AG09309 (cell line): ENCODE measurements at regions not wholly inside any gene's neighbourhood (a gene's known extent, or its start where the extent isn't known, plus 50 kb on each side); places are given as distances from the start of the nearest gene placed in this dataset.
A peak's percentile ranks its signal among the peaks of the same experiment; 100 is the strongest.
"Not testable (repeated sequence)": the region's sequence is repeated elsewhere in the genome, so short reads cannot be mapped to it uniquely, and the experiment has no call there.

Experiments used
- DNase-seq: peaks from one replicate; pipeline ENCODE4 v3.0.0-alpha.2; 2010; ENCODE audit warnings: low read depth
- H3K4me3 ChIP-seq: 2 replicates; pipeline ENCODE4 v1.5.1; 2011; ENCODE audit warnings: mild to moderate bottlenecking, low read depth, low read length, moderate library complexity; ENCODE audit not compliant: control insufficient read depth
- CTCF ChIP-seq: IDR thresholded peaks from 2 replicates; pipeline ENCODE4 v1.5.1; 2011; ENCODE audit warnings: mild to moderate bottlenecking, low read depth, low read length, inconsistent platforms; ENCODE audit not compliant: insufficient read depth, control insufficient read depth; ENCODE audit errors: missing control alignments

GRCh38 chr17:68097161-68097805 lies 61.7 kb downstream of the KPNA2 start:
- no peak overlapping the region for H3K4me3 ChIP-seq
- TF ChIP-seq CTCF = no peak
- no peak for DNase-seq

GRCh38 chr17:68099341-68099753 lies 63.8 kb downstream of the KPNA2 start:
- not testable (repeated sequence) for H3K4me3 ChIP-seq, DNase-seq

- DNase-seq = no peak
- no peak for TF ChIP-seq CTCF
- H3K4me3 ChIP-seq = no peak overlapping the region
These were observed 64.6 kb downstream of the KPNA2 start for GRCh38 chr17:68100000-68100641.

GRCh38 chr17:68101075-68101986 lies 65.8 kb downstream of the KPNA2 start:
- no peak for TF ChIP-seq CTCF

GRCh38 chr17:68101987-68102314 lies 66.4 kb downstream of the KPNA2 start:
- H3K4me3 ChIP-seq = peak overlapping the region; percentile 57
- DNase-seq = no peak
- TF ChIP-seq CTCF = no peak

More at GRCh38 chr17:68101075-68101986, 65.8 kb downstream of the KPNA2 start:
- DNase-seq = peak; percentile 33
- H3K4me3 ChIP-seq = peak overlapping the region; percentile 57

GRCh38 chr17:68102318-68102758 lies 66.8 kb downstream of the KPNA2 start:
- DNase-seq = no peak
- TF ChIP-seq CTCF = no peak
- peak overlapping the region; percentile 57 for H3K4me3 ChIP-seq

GRCh38 chr17:68103148-68103547 lies 67.6 kb downstream of the KPNA2 start:
- no peak for TF ChIP-seq CTCF
- no peak for DNase-seq
- H3K4me3 ChIP-seq = no peak overlapping the region
